DMS153 treated with DMSO at 0.1 percent for 48 hours (cell line): ENCODE measurements at regions not wholly inside any gene's neighbourhood (a gene's known extent, or its start where the extent isn't known, plus 50 kb on each side); places are given as distances from the start of the nearest gene placed in this dataset.

Source experiments
- DNase-seq: peaks from one replicate; lab custom pipeline; 2025; ENCODE audit not compliant: unreplicated experiment; lab: John Stamatoyannopoulos, UW

DNA sequence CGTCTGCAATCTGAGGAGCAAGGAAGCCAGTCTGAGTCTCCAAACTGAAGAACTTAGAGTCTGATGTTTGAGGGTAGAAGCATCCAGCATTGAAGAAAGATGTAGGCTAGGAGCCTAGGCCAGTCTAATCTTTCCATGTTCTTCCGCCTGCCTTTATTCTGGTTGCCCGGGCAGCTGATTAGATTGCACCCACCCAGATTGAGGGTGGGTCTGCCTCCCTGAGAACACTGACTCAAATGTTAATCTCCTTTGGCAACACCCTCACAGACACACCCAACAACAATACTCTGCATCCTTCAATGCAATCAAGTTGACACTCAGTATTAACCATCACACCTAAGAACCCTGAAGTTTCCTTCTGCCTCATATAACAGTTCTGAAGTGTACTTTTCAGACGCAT, 350.1 kb downstream of the RFPL4B start:
- DNase-seq: no peak

DNA sequence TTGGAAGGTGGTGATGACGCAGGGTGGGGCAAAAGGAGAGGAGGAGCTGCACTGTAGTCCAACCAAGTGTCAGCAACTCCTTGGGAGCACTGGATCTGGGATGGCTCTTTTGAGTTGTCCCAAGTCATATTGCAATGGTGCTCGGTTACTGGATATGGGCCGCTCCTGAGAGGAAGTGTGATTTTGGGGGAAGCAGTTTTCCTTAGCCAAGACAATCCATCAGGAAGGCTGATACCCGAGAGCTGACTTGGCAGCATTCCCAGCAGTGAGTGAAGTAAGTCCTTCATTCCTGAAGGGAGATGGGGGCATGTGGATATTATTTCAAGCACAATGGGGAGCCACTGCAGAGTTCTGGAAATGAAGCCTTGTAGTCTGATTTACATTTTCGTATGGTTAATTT, 354.1 kb downstream of the RFPL4B start:
- DNase-seq: no peak

DNA sequence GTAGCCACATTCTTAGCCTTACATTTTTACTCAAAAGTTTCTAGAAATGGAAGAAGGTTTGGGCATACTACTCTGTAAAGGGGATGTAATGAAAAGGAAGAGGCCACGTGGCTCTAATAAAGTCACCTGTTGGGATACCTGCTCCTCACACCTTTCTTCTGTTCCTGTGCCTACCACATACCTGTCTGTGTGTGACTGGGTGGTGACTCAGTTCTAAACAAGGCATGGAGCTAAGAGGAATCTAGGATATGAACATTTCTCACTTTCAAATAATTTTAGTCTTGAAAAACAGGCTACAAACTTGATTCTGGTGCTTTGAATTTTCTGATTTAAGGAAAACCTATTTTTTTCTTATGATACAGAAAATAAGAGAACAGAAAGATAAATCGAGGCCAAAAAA, 363.6 kb downstream of the RFPL4B start:
- DNase-seq: no peak

DNA sequence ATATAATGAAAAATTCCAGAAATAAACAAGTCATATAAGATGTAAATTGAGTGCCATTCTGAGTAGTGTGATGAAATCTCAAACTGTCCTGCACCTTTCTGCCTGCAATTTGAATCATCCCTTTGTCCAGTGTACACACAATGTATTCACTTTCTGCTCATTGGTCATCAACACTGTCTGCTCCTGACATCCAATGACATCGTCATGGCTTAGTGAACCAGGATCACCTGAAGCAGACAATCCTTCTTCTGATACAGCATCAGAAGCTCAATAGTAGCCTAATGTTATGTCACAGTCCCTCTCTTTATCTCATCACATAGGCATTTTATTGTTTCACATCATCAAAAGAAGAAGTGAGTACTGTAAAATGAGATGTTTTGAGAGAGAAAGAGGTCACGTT, 366.3 kb downstream of the RFPL4B start:
- no peak for DNase-seq

DNA sequence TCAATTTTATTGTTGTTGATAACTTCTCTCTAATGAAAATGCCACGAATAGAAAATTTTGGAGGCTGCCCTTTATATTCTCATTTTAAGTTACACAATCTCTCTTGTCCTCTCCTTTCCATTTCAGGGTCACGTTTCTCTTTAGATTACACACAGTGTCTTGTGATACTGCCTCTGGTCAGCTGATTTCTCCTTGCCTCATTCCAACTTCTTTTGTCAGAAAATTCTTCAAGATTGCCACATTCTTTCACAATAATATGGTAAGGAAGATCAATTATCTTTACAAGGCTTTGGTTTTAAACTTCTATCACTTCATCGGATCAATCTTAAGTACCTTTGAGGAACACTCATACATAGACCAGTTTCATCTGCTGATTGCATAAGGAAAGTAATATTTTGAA, 370.3 kb downstream of the RFPL4B start:
- DNase-seq: no peak

DNA sequence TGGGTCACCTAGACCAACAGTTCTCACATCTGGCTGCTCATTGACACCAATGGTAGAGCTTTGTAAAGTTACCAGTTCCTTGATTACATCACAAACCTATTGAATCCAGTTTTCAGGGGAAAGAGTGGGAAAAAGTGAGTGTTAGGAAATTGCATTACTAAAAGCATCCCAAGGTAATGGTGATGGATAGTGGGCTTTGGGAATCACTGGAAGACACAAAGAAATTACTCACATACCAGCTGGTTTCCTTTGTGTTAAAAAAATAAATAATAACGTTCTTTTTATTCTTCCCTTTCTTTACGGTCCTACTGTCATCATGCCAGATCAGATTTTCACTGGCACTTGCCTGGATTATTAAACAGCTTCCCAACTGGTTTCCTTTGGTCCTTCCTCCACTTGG, 370.7 kb downstream of the RFPL4B start:
- DNase-seq: no peak

DNA sequence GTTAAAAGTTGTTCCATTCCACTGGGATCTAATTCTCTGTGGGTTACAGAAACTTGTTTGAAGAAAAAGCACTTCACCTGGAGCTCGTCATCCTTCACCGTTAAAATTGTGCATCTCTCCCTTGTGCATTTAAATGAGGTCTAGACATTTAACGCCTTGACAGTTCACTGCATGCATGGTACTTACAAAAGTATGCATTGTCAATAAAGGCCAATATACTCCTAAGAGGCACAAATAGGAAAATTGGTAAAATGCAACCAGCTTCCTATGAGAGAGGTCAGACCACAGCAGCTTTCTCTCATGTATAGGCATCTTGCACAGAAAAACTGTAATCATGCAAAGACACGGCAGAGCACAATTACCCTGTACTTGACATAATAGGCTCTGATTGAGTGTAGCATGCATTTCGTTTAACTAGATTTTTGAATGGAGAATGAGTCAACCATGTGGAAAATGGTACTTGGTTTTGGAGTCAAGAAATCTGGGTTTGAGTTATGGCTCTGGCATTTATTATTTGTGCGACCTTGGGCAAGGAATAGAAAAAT, 378.5 kb downstream of the RFPL4B start:
- no peak for DNase-seq

DNA sequence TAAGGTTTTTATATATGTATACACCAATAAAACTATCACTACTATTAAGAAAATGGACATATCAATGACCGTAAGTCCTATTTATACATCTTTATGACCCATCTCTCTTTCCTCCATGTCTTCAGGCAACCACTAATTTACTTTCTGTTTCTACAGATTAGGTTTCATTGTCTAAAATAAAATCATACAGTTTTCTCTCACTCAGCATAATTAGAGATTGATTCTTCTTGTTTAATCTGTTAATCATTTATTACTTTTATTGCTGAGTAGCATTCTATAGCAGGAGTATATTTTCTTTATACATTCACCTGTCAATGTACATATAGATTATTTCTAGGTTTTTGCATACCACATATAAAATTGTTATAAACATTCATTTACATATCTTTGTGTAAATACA, 388.0 kb downstream of the RFPL4B start:
- no peak for DNase-seq

DNA sequence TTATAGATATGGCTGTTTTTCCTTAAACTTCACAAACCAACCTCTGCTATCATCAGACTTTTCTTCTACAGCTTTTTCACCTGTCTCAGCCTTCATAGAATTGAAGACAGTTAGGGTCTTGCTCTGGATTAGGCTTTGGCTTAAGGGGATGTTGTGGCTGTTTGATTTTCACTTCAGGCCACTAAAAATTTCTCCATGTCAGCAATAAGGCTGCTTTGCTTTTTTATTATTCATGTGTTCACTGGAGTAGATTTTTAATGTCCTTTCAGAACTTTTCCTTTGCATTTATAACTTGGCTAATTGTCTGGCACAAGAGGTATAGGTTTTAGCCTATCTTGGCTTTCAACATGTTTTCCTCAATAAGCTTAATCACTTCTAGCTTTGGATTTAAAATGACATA, 392.6 kb downstream of the RFPL4B start:
- DNase-seq: no peak

DNA sequence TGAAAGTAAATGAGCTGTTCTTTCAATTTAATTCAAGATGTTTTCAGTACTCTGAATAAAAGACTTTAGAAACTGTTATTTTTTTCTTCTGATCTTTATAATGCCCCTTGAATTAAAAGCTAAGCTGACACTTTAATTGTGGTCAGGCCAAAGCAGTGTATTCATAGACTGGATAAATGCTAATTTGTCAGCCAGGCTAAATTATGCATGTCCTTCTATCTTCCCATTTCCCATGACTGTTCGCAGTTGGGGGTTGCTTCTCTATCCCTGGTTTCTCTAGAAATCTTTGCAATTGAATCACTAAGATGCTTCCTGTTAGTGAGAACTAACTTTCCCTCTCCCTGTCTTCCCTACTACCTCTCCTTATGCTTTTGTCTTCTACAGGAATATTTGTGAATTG, 396.2 kb downstream of the RFPL4B start:
- no peak for DNase-seq

DNA sequence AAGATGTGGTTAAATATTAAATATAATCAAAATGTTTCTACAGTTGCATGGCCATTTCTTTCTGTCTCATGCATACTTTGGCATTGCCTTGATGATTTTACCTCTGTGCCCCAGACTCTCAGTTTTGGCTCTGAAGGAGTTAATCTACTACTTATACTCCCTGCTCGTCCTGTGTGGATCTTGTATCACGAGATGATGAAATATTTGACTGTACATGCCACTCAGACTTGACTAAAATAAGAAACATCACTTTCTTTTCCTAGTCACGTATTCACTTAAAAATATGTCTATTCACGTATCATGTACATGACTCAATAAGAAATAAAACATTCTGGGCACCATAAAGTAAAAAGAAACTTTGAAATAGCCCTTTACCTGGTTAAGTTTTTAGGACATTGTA, 397.7 kb downstream of the RFPL4B start:
- DNase-seq: no peak

DNA sequence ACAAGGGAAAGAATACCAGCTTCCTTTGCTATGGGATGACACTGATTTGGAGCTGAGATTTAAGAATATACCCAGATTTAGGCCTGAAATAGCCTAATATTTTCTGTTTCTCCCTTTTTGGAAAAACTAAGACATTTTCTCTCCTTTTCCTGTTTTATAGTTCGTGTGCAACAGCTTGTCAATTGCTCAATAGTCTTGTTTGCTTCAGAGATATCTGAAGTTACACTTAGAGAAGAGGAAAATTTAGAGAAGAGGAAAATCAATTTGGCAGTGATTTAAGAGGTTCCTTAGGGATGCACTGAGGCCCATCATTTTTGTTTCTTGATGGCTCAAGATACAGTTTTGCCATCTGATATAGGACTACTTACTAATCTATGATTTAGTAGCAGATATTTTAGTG, 398.6 kb downstream of the RFPL4B start:
- no peak for DNase-seq

DNA sequence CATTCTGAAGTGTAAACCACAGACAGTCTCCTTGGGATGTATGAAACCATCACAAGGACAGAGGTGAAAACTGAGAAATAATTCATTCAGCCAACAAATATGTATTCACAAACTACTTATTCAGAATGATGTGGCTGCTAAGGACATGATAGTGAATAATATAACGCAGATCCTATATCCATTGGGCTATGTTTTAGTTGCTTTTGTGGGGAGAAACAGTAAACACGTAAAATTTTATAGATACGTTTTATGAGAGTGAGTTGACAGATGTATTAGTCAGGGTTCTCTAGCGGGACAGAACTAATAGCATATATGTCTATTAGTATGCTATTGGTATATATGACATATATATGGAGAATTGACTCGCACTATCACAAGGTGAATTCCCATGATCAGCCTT, 402.5 kb downstream of the RFPL4B start:
- no peak for DNase-seq

DNA sequence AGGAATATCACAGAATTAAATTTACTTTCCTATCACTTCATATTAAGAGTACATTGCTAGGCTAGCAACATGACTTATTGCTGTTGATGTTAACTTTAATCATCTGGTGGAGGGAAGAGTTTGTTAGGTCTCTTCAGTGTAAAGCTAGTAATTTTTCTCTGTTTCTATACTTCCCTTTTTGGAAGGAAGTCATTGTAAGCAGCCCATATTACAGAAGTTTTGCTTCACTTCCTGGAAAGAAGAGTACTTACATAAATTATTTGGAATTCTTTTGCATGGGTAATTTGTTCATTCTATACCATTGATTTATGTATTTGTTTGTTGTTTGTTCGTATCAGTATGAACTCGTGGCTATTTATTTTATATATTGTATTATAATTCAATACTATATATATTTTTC, 405.2 kb downstream of the RFPL4B start:
- DNase-seq: no peak

DNA sequence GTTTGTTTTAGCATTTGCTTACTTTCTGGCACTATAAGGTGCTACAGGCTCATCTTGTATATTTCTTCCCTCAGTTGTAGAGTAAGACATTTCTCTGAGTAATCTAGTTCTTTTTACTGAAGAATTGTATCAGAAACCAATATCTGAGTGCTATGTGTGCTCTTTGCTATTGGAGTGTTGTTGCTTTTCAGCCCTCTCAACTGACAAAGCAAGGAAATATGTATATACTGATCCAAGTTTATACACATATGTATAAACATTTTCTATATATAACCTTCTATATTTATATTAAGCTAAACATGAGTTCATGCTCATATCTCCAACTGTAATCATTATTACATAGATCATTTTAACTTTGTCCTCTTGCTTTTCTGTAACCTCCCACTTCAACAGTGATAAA, 405.7 kb downstream of the RFPL4B start:
- no peak for DNase-seq

DNA sequence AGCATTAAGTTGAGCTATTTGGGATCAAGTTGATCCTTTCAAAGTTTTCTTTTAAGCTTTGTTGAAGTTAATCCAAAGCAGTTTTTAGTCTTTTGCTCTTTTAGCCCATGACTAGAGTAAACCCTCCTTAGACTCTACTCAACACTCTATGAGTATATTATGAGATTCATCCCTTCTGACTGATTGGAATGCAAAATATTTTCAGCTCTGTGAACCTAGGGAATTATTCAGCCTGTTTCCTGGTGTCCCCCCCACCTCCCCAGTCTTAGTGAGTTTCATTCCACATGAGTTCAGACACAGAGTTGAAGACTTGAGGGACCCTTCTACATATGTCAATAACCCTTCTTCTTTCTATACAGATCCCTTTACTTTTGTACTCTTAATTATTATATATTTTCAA, 413.7 kb downstream of the RFPL4B start:
- DNase-seq: no peak

DNA sequence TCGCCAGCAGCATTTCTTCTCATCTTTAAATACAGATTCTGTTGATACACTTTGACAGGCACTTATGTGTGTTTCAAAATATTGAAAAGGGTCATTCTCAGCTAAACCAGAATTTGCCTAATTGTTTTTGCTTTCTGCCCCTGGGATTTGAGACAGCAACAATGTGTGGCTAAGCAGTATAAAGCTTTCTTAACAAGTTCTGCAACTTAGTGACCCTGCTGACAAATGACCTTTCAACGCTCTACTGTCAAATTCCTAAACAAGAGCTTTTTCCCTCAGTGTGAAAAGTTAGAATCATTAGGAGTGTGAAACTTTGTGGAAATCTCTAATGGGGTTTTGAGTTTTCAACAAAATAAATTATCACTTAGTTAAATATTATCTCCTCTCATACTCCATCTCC, 414.6 kb downstream of the RFPL4B start:
- DNase-seq: no peak

DNA sequence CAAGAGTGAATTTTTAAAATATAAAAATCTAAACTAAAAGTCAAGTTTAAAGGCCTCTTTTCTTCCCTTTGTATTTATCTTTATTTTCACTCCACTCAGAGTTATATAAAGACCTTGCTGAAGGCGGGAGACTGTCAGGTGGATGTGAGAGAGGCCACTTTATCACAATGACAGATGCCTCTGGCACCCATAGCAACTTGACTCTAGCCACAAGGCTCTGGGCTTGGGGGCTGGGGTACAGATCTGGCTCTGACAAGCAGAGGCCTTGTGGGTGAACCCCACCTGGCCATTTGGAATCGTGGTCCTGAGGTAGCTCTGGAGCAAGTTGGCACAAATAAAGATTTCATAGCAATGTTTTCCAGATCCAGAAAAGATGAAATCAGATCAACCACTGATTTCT, 417.2 kb downstream of the RFPL4B start:
- no peak for DNase-seq

DNA sequence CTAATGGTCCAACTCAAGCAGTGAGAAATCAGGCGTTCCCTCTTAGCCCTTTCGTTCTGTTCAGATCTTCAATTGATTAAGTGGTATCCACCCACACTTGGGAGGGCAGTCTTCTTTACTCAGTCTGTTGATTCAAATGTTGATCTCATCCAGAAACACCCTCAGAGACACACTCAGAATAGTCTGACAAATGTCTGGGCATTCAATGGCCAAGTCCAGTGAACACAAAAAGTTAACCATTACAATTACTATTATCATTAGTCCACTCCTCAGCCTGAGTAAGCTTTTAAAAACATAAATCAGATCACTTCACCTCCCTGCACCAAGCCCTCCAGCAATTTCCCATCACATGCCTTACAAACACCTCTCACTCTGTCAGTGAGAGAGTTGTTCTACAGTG, 423.2 kb downstream of the RFPL4B start:
- no peak for DNase-seq

DNA sequence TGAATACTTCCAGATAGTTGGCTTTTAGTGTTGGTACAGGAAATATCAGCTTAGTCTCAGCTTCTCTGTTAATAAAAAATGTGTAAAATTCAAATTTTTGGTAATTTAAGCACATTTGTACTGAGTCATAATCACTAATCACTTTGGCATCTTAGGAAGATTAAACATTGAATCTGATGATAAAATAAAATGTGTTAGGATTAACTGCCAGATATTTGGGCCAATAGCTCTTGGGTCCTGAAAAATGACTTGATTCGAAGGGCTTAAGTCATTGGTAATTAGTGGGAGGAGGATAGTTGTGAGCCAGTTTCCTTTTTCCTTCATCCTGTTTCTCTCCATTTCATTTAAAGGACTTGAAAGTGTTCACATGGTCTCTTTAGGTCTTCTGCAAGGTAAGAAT, 426.1 kb downstream of the RFPL4B start:
- no peak for DNase-seq

DNA sequence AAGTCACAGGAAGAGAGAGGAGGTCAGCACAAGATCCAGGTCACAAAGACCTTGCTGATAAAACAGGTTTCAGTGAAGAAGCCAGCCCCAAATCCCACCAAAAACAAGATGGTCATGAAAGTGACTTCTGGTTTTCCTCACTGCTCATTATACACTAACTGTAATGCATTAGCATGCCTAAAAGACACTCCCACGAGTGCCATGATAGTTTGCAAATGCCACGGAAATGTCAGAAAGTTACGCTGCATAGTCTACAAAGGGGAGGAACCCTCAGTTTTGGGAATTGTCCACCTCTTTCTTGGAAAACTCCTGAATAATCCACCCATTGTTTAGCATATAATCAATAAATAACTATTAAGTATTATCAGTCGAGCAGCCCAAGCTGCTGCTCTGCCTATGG, 427.2 kb downstream of the RFPL4B start:
- no peak for DNase-seq

DNA sequence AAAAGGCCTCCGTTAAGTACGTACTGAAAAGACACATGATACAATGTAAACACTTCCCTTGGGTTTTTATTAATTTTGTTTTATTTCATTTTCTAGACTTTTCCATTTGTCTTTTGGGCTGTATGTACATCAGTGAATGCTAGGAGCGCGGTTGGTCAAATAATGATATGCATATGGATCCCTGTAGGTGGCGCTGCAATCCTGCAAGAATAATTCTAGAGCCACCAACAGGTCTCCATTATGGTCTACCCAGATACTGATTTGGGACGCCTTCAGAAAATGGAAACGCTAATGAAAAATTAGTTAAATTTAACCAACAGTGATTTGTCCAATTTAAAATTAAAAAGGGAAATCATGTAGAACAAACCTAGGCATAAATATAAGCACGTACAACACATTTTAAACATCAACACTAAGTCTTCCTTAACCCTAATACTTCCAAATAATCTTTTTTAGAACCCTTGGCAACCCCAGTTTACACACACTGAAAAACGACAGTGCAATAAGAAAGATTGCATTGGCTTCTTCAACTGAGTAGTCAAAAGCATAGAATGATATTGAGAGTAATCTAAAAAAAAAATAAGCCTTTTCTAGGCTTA, 433.5 kb downstream of the RFPL4B start:
- DNase-seq: peak; percentile 13

DNA sequence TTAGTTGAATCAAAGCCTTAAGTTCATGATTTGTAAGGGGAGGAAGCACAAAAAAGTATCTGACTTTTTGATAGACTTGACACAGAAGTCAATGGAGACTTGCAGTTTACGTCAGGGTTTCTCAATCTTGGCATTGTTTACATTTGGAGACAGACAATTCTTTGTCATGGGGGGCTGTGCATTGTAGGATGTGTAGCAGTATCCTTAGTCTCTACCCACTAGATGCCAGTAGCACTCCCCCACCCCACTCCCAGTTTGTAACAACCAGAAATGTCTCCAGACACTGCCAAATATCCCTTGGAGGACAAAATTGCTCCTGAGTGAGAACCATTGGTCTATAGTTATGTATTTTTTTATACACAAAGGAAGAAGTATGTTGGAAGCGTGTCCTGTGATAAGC, 434.1 kb downstream of the RFPL4B start:
- no peak for DNase-seq

DNA sequence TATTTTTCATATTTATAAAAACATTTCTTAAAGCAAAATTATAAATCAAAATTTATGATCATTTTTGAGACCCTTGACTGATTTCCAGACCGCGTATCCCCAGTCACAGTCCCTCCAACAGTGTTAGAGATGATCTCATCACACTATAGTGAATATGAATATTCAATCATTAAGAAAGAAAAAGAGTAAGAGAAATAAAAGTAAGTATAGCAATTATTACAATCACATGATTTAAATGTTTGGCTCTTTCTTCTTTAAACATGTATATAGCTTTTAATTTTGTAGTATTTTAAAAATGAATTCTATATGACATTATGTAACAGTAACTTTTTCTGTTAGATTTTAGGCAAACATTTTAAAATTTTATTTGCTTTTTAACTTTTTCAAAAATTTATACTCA, 438.3 kb downstream of the RFPL4B start:
- no peak for DNase-seq
